Natural killer cell treated with Interleukin-12 subunit alpha and Interleukin-12 subunit beta and Interleukin-15 and Interleukin-18, amount 100 ng/mL, for 72 hours (primary cell): ENCODE measurements at regions not wholly inside any gene's neighbourhood (a gene's known extent, or its start where the extent isn't known, plus 50 kb on each side); places are given as distances from the start of the nearest gene placed in this dataset.
"Not testable (repeated sequence)": the region's sequence is repeated elsewhere in the genome, so short reads cannot be mapped to it uniquely, and the experiment has no call there.

Experiments used
- ATAC-seq, 2 donors: fragments of 150-1000 bp; cut with Tn5 transposase in 1 of 2; sonication (Bioruptor Pico), chemical (Tn5 transposase) in 1 of 2; 2 replicates each; pipeline ENCODE4 v1.10.0; 2021
- DNase-seq: peaks from one replicate; pipeline ENCODE4 v3.0.0; 2022; ENCODE audit warnings: low spot score
- H3K27ac Mint-ChIP-seq, 2 donors: 1 replicate in 1 of 2; 2 replicates in 1 of 2; pipeline ENCODE4 v1.8.0; 2022; ENCODE audit warnings: mixed read lengths in 2 of 2, mild to moderate bottlenecking in 1 of 2, moderate library complexity in 1 of 2
- H3K27me3 Mint-ChIP-seq, 2 donors: 1 replicate in 1 of 2; 2 replicates in 1 of 2; pipeline ENCODE4 v1.8.0; 2022; ENCODE audit warnings: mixed read lengths in 2 of 2
- H3K36me3 Mint-ChIP-seq: one replicate; pipeline ENCODE4 v1.8.0; 2022; ENCODE audit warnings: mixed read lengths
- H3K4me1 Mint-ChIP-seq, 2 donors: 1 replicate in 1 of 2; 2 replicates in 1 of 2; pipeline ENCODE4 v1.8.0; 2022; ENCODE audit warnings: low read depth in 2 of 2, mixed read lengths in 2 of 2, mild to moderate bottlenecking in 1 of 2
- H3K4me3 Mint-ChIP-seq: one replicate; pipeline ENCODE4 v1.8.0; 2022; ENCODE audit warnings: mixed read lengths
- H3K9me3 Mint-ChIP-seq: 2 replicates; pipeline ENCODE4 v1.8.0; 2022; ENCODE audit warnings: mixed read lengths

GRCh38 chr12:114032801-114033200 is 66.7 kb upstream of the RBM19 start:
- no peaks in the 10 kb centered on the region for H3K36me3 Mint-ChIP-seq
- no peak overlapping the region for H3K4me3 Mint-ChIP-seq
- no peaks in the 10 kb centered on the region for H3K4me1 Mint-ChIP-seq
- DNase-seq (no peak), ATAC-seq (no peak)
- H3K9me3 Mint-ChIP-seq, result no peaks in the 10 kb centered on the region
- no peak overlapping the region for H3K27ac Mint-ChIP-seq
- H3K27me3 Mint-ChIP-seq, result peaks cover 2 to 19% of the 10 kb centered on the region in 2 donors

- H3K27ac Mint-ChIP-seq, result no peak overlapping the region
- no peaks in the 10 kb centered on the region for H3K36me3 Mint-ChIP-seq
- no peak for DNase-seq
- no peaks in the 10 kb centered on the region for H3K9me3 Mint-ChIP-seq
- H3K27me3 Mint-ChIP-seq, result peaks cover 6 to 30% of the 10 kb centered on the region in 2 donors
- ATAC-seq, result no peak
- H3K4me3 Mint-ChIP-seq, result no peak overlapping the region
- H3K4me1 Mint-ChIP-seq, result no peaks in the 10 kb centered on the region
Measured at GRCh38 chr12:114030451-114030850, 64.3 kb upstream of the RBM19 start.

GRCh38 chr12:114026805-114027204 is 60.7 kb upstream of the RBM19 start:
- H3K27me3 Mint-ChIP-seq, result peaks cover 11 to 35% of the 10 kb centered on the region in 2 donors
- no peaks in the 10 kb centered on the region for H3K4me1 Mint-ChIP-seq
- no peak overlapping the region for H3K27ac Mint-ChIP-seq
- DNase-seq (no peak), ATAC-seq (no peak)
- no peaks in the 10 kb centered on the region for H3K9me3 Mint-ChIP-seq
- no peaks in the 10 kb centered on the region for H3K36me3 Mint-ChIP-seq
- H3K4me3 Mint-ChIP-seq, result no peak overlapping the region

GRCh38 chr12:114025935-114026334 is 59.8 kb upstream of the RBM19 start:
- H3K9me3 Mint-ChIP-seq, result no peaks in the 10 kb centered on the region
- peaks cover 11 to 26% of the 10 kb centered on the region in 2 donors for H3K27me3 Mint-ChIP-seq
- ATAC-seq, result peak in 1 of 2 donors; percentile 34
- no peaks in the 10 kb centered on the region for H3K36me3 Mint-ChIP-seq
- no peak overlapping the region for H3K27ac Mint-ChIP-seq
- H3K4me1 Mint-ChIP-seq, result no peaks in the 10 kb centered on the region
- DNase-seq, result no peak
- H3K4me3 Mint-ChIP-seq, result no peak overlapping the region

GRCh38 chr12:114022081-114022480 is 56.0 kb upstream of the RBM19 start:
- H3K4me1 Mint-ChIP-seq, H3K9me3 Mint-ChIP-seq, H3K4me3 Mint-ChIP-seq, H3K27ac Mint-ChIP-seq, DNase-seq, H3K36me3 Mint-ChIP-seq, ATAC-seq: not testable (repeated sequence)
- peaks cover 14 to 21% of the 10 kb centered on the region in 2 donors for H3K27me3 Mint-ChIP-seq

GRCh38 chr12:114018669-114019068 is 52.5 kb upstream of the RBM19 start:
- DNase-seq (no peak), ATAC-seq (no peak)
- Mint-ChIP-seq H3K4me1 (no peaks in the 10 kb centered on the region), H3K4me3 (no peak overlapping the region), H3K27ac (no peak overlapping the region), H3K9me3 (no peaks in the 10 kb centered on the region), H3K27me3 (peaks cover 18 to 19% of the 10 kb centered on the region in 2 donors), H3K36me3 (no peaks in the 10 kb centered on the region)
